Fibroblast of peridontal ligament (primary cell): ENCODE measurements at regions not wholly inside any gene's neighbourhood (a gene's known extent, or its start where the extent isn't known, plus 50 kb on each side); places are given as distances from the start of the nearest gene placed in this dataset.
"Not testable (repeated sequence)": the region's sequence is repeated elsewhere in the genome, so short reads cannot be mapped to it uniquely, and the experiment has no call there.

Source experiments
- DNase-seq: peaks from one replicate; pipeline ENCODE4 v3.0.0-alpha.2; 2010; ENCODE audit errors: extremely low read depth

DNA sequence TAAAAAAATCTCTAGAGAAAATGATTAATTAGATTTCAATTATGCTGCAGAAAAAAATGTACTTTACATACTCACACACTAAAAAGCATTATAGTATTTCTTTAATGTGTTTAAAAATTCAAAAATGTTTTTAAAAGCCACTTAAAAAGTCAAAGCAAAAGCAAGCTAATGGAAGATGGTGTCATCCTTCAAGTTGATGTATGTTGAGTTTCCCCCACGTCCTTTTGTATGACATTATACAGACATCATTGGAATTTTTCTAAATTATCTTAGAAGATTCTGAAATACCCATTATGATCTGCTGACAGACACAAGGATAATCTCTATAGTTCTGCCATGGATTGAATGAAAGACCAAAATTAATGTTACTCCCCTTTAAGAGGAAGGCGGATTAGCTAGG is 393.7 kb upstream of the TENM3 start:
- DNase-seq, result no peak

DNA sequence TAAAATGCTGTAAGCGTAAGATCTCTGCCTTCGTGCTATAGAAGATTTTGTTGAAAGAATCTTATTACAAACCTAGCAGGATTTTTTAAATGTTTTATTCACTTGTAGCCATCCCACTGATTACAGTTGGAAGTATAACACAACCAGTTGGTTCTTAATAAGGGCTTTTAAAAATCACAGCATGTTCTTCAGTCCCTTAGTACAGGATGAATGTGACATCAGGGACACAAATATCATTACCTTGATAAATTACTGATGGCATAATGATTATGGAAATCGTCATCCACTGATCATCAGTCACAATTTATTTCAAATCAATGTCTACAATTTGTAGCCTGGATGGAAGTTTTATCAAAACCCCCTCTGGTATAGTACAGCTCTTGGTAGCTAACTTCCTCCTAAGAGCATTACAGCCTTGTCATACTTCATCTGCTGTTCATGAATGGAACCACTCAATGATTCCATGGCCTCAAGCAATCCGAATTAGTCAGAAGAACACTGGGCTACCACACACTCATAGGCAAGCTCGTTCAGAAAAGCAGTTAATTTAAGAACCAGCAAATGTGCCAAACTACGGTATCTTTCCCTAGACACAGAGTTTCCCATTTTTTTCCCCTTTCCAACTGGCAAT is 389.2 kb upstream of the TENM3 start:
- peak; percentile 3 for DNase-seq

- peak; percentile 5 for DNase-seq
Observed at GRCh38 chr4:181855307-181855706, 387.9 kb upstream of the TENM3 start.

- DNase-seq, result not testable (repeated sequence)
Observed at GRCh38 chr4:181857471-181857870, 385.7 kb upstream of the TENM3 start.

DNA sequence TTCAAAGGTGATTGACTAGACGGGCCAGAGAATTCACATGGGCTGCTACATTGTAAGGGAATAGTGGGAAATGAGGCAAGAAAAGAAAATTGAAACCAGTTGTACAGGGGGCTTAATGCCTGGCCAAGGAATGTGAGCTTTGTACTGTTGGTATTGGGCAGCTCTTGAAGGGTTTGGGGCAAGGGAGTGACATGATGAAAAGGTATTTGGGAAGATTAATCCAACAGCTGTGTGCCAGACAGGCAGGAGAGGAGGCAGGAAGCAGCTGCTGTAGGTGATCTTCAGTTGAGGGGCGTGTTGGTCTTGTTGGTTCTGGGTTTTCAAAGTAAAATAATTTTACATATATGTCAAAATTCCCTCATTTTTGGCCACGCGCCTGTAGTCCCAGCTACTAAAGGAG is 384.5 kb upstream of the TENM3 start:
- DNase-seq, result no peak

GRCh38 chr4:181859439-181859838 is 383.8 kb upstream of the TENM3 start:
- DNase-seq, result no peak

DNA sequence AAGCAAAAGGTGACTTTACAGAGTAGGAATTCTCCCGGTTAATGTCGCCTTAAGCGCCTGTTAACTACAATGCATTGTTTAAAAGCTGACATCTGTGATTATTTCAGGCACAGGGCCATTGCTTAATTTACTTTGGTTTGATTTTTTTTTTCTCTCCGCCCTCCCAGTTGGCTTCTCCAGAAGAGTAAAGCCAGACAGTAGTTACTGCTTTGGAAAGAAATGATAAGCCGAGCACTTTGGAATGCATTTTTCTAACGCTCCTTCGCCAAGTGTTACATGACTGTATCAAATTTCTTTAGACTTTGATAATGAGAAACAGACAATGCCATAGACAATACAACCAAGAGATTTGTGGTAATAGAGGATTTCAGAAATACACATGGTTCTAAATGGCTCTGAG is 383.0 kb upstream of the TENM3 start:
- peak; percentile 90 for DNase-seq

- DNase-seq, result peak; percentile 60
Observed at GRCh38 chr4:181860668-181861067, 382.5 kb upstream of the TENM3 start.

- DNase-seq, result peak; percentile 70
Observed at GRCh38 chr4:181863856-181864255, 379.3 kb upstream of the TENM3 start.

- DNase-seq, result peak; percentile 57
Observed at GRCh38 chr4:181870326-181870725, 372.9 kb upstream of the TENM3 start.

DNA sequence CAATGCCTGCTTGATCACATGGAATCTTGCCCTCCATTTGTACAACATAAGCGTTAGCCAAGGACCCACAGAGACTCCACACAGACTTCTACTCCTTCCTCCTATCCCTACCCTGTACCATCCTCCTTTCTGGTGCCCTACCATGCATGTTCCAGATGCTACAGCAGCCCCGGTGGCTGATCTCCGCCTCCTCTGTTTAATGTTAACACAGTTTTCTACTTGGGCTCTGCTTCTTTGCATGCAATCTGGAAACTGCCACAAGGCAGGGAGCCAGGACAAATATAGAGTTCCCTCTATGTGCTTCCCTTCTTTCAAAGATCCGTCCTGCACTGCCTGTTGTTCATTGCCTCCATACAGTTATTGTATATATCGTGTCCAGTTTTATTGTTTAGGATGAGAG is 368.6 kb upstream of the TENM3 start:
- DNase-seq, result peak; percentile 15

GRCh38 chr4:181877329-181877848 is 365.8 kb upstream of the TENM3 start:
- DNase-seq, result peak; percentile 39

- DNase-seq, result no peak
Observed at GRCh38 chr4:181890031-181890430, 353.2 kb upstream of the TENM3 start.

DNA sequence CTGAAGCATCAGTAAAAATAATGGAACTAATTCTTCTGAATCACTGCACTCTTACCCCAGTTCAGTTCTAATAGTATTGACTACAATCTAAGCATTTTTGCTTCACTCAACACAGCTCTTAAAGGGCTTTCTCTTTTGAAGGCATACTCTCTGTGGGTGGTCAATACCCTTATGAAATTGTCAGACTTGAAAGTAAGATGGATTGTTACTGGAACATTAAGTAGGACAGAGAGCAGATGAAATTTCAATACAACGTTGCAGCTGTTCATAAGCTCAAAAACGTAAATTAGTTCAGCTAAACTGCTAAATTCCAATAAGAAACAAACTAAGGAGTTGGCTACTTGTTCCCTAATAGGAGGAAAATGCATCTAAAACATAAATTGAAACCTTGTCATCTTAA is 352.3 kb upstream of the TENM3 start:
- DNase-seq, result no peak

GRCh38 chr4:181896614-181897013 is 346.6 kb upstream of the TENM3 start:
- DNase-seq, result no peak

DNA sequence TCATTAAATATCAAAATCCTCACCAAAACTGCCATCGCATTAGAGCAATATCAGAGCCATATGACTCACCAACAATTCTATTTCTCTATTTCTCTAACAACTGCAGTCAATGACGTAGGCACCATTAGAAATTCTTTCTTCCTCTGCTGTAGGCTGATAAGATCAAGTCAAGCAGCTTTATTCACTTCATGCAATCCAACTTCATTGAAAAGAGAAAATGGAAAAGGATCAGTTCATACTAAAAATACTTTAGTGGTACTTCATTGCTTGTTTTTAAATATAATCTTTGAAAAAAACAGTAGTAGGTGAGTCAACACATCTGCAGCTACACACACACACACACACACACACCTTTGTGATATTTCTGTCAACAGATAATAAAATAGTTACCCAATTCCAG is 345.3 kb upstream of the TENM3 start:
- DNase-seq, result peak; percentile 6

GRCh38 chr4:181902404-181902803 is 340.8 kb upstream of the TENM3 start:
- not testable (repeated sequence) for DNase-seq

DNA sequence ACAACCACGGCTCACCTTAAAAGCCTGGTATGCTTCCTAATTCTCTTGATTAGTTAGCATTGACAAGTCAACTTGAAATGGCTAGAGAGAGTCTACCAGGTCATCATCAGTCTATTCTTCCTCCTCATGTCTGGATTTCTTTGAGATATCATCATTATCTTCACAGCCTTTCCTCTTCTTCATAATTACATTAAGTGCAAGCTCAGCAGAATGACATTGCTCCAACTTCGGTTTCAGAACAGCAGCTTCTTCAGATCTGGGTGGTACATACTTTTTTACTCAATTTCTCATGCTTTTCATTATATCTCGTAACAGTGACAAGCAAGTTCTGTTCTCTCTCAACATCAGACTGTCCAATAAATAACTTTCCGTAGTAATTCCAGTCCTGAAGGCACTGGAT is 337.5 kb upstream of the TENM3 start:
- DNase-seq, result no peak

GRCh38 chr4:181908168-181908567 is 335.0 kb upstream of the TENM3 start:
- DNase-seq, result no peak

- peak; percentile 58 for DNase-seq
Observed at GRCh38 chr4:181909368-181909767, 333.8 kb upstream of the TENM3 start.

DNA sequence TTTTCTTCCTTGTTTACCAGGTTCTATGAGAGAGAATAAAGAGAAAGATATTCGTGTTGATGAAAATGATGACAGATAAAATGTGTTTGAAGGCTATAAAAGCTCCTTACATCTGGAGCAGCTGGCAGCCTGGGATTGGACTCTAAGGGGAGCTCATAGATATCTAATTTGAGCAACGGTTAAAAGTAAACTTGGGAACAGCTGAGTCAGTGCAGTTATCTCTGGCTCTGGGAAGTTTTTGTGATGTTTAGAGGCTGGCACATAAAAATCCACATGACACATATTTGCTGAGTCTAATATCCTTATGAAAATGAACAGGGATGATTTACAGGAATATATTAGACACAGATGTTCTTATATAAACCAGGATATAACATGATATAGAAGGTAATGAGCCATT is 331.8 kb upstream of the TENM3 start:
- peak; percentile 59 for DNase-seq

GRCh38 chr4:181933471-181933870 is 309.7 kb upstream of the TENM3 start:
- DNase-seq, result no peak

DNA sequence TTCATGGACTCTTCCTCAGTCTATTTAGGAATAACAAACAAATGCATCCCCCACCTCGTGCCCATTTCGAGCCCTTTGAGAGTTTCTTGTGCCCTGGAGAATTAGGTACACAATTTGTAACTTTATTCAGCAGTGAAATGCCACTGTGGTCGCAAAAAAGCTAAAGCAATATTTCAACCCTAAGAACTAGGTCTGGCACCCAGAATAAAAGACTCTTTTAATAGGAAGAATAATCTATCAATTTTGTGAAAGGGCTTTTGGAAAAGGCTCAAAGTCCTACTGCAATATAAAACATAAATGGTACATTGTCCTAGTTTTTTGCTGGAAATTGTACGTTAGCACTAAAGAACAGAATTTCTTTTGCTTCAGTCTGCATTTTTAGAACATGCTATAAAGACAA is 304.6 kb upstream of the TENM3 start:
- no peak for DNase-seq
